ENCODE measurements at regions not wholly inside any gene's neighbourhood (a gene's known extent, or its start where the extent isn't known, plus 50 kb on each side); places are given as distances from the start of the nearest gene placed in this dataset.

GRCh38 chr9:81814401-81814793 is 113.8 kb upstream of the SPATA31D4 start:
- no peak overlapping the region for H3K4me3 Mint-ChIP-seq
- TF ChIP-seq, protein P1, sequence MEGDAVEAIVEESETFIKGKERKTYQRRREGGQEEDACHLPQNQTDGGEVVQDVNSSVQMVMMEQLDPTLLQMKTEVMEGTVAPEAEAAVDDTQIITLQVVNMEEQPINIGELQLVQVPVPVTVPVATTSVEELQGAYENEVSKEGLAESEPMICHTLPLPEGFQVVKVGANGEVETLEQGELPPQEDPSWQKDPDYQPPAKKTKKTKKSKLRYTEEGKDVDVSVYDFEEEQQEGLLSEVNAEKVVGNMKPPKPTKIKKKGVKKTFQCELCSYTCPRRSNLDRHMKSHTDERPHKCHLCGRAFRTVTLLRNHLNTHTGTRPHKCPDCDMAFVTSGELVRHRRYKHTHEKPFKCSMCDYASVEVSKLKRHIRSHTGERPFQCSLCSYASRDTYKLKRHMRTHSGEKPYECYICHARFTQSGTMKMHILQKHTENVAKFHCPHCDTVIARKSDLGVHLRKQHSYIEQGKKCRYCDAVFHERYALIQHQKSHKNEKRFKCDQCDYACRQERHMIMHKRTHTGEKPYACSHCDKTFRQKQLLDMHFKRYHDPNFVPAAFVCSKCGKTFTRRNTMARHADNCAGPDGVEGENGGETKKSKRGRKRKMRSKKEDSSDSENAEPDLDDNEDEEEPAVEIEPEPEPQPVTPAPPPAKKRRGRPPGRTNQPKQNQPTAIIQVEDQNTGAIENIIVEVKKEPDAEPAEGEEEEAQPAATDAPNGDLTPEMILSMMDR (conservative IDR thresholded peaks at IDR 0.05) = no peak
- no peaks in the 10 kb centered on the region for H3K9me3 Mint-ChIP-seq
- DNase-seq (ENCODE audit: extremely low spot score, unreplicated experiment) = no peak
- peaks cover 23% of the 10 kb centered on the region for H3K4me1 Mint-ChIP-seq (ENCODE audit: unreplicated experiment)
- peaks cover 3% of the 10 kb centered on the region for H3K27me3 Mint-ChIP-seq
- no peak overlapping the region for H3K27ac Mint-ChIP-seq
- no peaks in the 10 kb centered on the region for H3K36me3 Mint-ChIP-seq

DNA sequence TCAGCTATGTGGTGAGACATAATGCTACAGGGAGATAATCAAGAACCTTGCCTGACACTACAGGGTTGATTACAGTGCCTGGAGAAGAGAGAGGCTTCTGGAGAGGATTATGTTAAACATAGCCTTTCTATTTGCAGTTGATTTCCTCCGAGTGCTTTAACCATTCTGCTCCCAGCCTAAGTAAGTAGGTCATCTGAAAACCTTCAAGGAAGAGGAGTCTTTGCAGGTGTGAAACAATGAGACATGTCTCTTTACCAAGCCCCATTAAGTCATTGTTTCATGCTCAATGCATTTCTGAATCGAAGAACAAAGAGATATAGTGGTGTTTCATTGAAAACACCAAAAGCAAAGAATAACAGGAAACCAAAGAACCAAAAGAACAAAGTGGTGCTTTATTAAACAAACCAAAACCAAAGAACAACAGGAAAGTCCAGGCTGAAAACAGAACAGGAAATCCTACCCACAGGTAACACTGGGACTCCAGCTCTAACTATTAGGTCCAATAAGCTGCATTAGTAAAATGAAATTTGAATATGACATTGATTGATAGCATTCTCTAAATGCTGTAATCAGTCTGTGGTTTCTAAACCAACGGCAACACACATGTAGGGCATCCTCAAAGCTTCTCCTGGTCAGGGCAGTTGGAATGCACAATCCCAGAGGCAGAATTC is 113.3 kb upstream of the SPATA31D4 start:
- H3K4me3 Mint-ChIP-seq = peak overlapping the region; percentile 11
- H3K27ac Mint-ChIP-seq = no peak overlapping the region
- H3K27me3 Mint-ChIP-seq = peaks cover 6% of the 10 kb centered on the region
- no peaks in the 10 kb centered on the region for H3K36me3 Mint-ChIP-seq
- TF ChIP-seq, protein P1 (conservative IDR thresholded peaks at IDR 0.05) = no peak
- H3K4me1 Mint-ChIP-seq (ENCODE audit: unreplicated experiment) = peaks cover 27% of the 10 kb centered on the region
- no peaks in the 10 kb centered on the region for H3K9me3 Mint-ChIP-seq
- DNase-seq (ENCODE audit: extremely low spot score, unreplicated experiment) = no peak

- peaks cover 6% of the 10 kb centered on the region for H3K27me3 Mint-ChIP-seq
- H3K36me3 Mint-ChIP-seq = no peaks in the 10 kb centered on the region
- peaks cover 35% of the 10 kb centered on the region for H3K4me1 Mint-ChIP-seq (ENCODE audit: unreplicated experiment)
- H3K4me3 Mint-ChIP-seq = no peak overlapping the region
- TF ChIP-seq, protein P1 (conservative IDR thresholded peaks at IDR 0.05) = no peak
- H3K9me3 Mint-ChIP-seq = no peaks in the 10 kb centered on the region
- no peak for DNase-seq (ENCODE audit: extremely low spot score, unreplicated experiment)
- no peak overlapping the region for H3K27ac Mint-ChIP-seq
These were observed 112.4 kb upstream of the SPATA31D4 start for GRCh38 chr9:81815781-81816180.

DNA sequence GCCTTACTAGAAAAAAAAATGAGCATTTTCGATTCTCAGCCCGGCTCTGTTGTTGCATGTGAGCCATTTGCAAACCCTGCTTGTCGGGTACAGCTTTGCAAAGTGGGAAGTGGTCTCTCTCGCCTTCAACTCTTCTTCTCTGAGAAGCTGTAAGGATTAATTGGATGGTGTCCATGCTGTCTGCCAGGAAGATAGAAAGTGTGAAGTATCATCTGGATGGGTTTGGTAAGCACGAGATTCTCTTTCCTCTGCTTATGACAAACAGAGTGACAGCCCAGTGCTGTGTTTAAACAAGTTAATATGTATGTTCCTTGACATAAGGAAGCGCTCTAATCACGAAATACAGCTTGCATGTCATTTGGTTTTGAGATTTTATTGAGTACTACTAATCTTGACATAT is 109.1 kb upstream of the SPATA31D4 start:
- Mint-ChIP-seq H3K4me1 (ENCODE audit: unreplicated experiment) (peaks cover 41% of the 10 kb centered on the region), H3K9me3 (no peaks in the 10 kb centered on the region), H3K27ac (no peak overlapping the region), H3K27me3 (peaks cover 6% of the 10 kb centered on the region), H3K4me3 (no peak overlapping the region), H3K36me3 (no peaks in the 10 kb centered on the region)
- DNase-seq (ENCODE audit: extremely low spot score, unreplicated experiment) = no peak
- TF ChIP-seq, protein P1 (conservative IDR thresholded peaks at IDR 0.05) = no peak

- H3K27ac Mint-ChIP-seq = no peak overlapping the region
- TF ChIP-seq, protein P1 (conservative IDR thresholded peaks at IDR 0.05) = no peak
- H3K4me3 Mint-ChIP-seq = no peak overlapping the region
- peaks cover 32% of the 10 kb centered on the region for H3K4me1 Mint-ChIP-seq (ENCODE audit: unreplicated experiment)
- peaks cover 6% of the 10 kb centered on the region for H3K27me3 Mint-ChIP-seq
- H3K36me3 Mint-ChIP-seq = no peaks in the 10 kb centered on the region
- no peak for DNase-seq (ENCODE audit: extremely low spot score, unreplicated experiment)
- no peaks in the 10 kb centered on the region for H3K9me3 Mint-ChIP-seq
These were observed 108.2 kb upstream of the SPATA31D4 start for GRCh38 chr9:81819859-81820546.
